Osteoblast (primary cell): ENCODE measurements at regions not wholly inside any gene's neighbourhood (a gene's known extent, or its start where the extent isn't known, plus 50 kb on each side); places are given as distances from the start of the nearest gene placed in this dataset.

Source experiments
- DNase-seq: peaks from one replicate; pipeline ENCODE4 v3.0.0; 2011; ENCODE audit warnings: low spot score, mixed read lengths; ENCODE audit not compliant: insufficient read length; ENCODE audit errors: missing footprints
- H2AFZ ChIP-seq: 2 replicates; pipeline ENCODE4 v1.6.0; 2011; ENCODE audit warnings: mild to moderate bottlenecking, low read length
- H3K27ac ChIP-seq: 2 replicates; pipeline ENCODE4 v1.5.1; 2011; ENCODE audit warnings: mild to moderate bottlenecking, low read depth, low read length, moderate library complexity
- H3K27me3 ChIP-seq: 2 replicates; pipeline ENCODE4 v1.6.0; 2012; ENCODE audit warnings: mild to moderate bottlenecking, control low read depth, inconsistent platforms, low read length, moderate library complexity; ENCODE audit not compliant: insufficient read depth
- H3K36me3 ChIP-seq: 2 replicates; pipeline ENCODE4 v1.5.1; 2011; ENCODE audit warnings: mild to moderate bottlenecking, low read length, control low read depth, moderate library complexity; ENCODE audit not compliant: insufficient read depth
- H3K4me1 ChIP-seq: 2 replicates; pipeline ENCODE4 v1.5.1; 2011; ENCODE audit warnings: mild to moderate bottlenecking, low read length, control low read depth, moderate library complexity; ENCODE audit not compliant: insufficient read depth
- H3K4me2 ChIP-seq: 2 replicates; pipeline ENCODE4 v1.6.0; 2011; ENCODE audit warnings: mild to moderate bottlenecking, low read length; ENCODE audit not compliant: insufficient read depth
- H3K4me3 ChIP-seq: fragments of 200-600 bp; sonication (generic); 3 replicates; pipeline ENCODE4 v1.5.1; 2012; ENCODE audit warnings: mild to moderate bottlenecking, low read length, inconsistent platforms; ENCODE audit not compliant: insufficient read depth
- H3K79me2 ChIP-seq: 2 replicates; pipeline ENCODE4 v1.6.0; 2012; ENCODE audit warnings: mild to moderate bottlenecking, low read length, control low read depth, inconsistent platforms; ENCODE audit not compliant: insufficient read depth
- H3K9me3 ChIP-seq: 2 replicates; pipeline ENCODE4 v1.5.1; 2011; ENCODE audit warnings: low read depth, low read length, control low read depth
- H4K20me1 ChIP-seq: 2 replicates; pipeline ENCODE4 v1.6.0; 2012; ENCODE audit warnings: mild to moderate bottlenecking, low read length, control low read depth; ENCODE audit not compliant: insufficient read depth
- TF ChIP-seq, protein P1 (sequence below): IDR thresholded peaks from 2 replicates; pipeline ENCODE4 v1.5.1; 2011; ENCODE audit warnings: mild to moderate bottlenecking, low read depth, low read length, moderate library complexity; ENCODE audit errors: extremely low read depth

DNA sequence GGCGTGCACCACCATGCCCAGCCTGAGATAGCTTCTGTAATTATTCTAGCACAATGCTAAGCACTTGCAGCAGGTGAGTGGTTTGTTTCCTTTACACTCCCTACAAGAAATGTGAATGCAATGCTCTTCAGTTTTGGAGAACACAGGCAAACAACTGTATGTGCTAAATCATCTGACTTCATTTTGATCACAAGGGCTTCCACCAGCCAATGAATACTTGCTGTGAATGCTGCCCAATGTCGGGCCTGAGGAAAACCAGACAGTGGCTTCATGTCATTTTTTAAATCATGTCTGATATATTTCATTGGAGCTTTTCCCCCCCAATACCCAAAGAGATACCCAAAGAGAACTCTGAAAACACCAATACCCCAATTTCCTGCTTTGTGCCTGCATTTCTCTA is 155.6 kb upstream of the XPO1 start:
- H3K27ac ChIP-seq, result no peak overlapping the region
- H2AFZ ChIP-seq, result peak overlapping the region; percentile 98
- no peaks in the 10 kb centered on the region for H3K9me3 ChIP-seq
- no peaks in the 10 kb centered on the region for H3K36me3 ChIP-seq
- no peaks in the 10 kb centered on the region for H3K79me2 ChIP-seq
- no peaks in the 10 kb centered on the region for H3K27me3 ChIP-seq
- no peaks in the 10 kb centered on the region for H4K20me1 ChIP-seq
- DNase-seq, result no peak
- H3K4me1 ChIP-seq, result peaks cover 12% of the 10 kb centered on the region
- H3K4me3 ChIP-seq, result peak overlapping the region; percentile 94
- TF ChIP-seq, protein P1, sequence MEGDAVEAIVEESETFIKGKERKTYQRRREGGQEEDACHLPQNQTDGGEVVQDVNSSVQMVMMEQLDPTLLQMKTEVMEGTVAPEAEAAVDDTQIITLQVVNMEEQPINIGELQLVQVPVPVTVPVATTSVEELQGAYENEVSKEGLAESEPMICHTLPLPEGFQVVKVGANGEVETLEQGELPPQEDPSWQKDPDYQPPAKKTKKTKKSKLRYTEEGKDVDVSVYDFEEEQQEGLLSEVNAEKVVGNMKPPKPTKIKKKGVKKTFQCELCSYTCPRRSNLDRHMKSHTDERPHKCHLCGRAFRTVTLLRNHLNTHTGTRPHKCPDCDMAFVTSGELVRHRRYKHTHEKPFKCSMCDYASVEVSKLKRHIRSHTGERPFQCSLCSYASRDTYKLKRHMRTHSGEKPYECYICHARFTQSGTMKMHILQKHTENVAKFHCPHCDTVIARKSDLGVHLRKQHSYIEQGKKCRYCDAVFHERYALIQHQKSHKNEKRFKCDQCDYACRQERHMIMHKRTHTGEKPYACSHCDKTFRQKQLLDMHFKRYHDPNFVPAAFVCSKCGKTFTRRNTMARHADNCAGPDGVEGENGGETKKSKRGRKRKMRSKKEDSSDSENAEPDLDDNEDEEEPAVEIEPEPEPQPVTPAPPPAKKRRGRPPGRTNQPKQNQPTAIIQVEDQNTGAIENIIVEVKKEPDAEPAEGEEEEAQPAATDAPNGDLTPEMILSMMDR, result no peak
- H3K4me2 ChIP-seq, result peak overlapping the region; percentile 87

DNA sequence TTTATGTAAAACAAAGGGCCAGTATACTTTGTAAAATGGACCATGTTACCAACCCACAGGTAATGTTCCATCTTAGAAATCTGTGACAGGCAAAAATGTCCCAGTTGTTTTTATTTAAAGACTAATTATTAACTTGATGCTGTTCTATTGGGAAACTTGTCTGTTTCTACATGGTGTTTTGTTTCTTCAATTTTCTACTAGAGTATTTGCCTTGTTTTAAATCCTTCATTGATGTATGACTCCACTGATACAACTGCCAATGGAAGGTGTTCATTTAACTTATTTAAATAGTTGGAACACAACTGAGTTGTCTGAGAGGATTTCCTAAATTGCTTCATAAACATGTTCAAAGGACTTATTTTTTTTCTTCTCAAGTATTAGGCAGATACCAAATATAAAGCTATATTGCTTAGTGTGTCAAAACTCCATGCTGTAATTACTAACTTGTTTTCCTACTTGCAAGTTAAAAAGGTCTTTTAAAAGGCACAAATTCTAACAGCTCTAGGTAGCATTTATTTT is 152.0 kb upstream of the XPO1 start:
- Histone ChIP-seq H3K9me3 (no peaks in the 10 kb centered on the region), H3K36me3 (no peaks in the 10 kb centered on the region), H2AFZ (peak overlapping the region; percentile 73), H3K79me2 (no peaks in the 10 kb centered on the region), H3K4me2 (no peak overlapping the region), H3K4me3 (no peak overlapping the region), H3K27ac (no peak overlapping the region), H4K20me1 (no peaks in the 10 kb centered on the region), H3K4me1 (peaks cover 10% of the 10 kb centered on the region), H3K27me3 (no peaks in the 10 kb centered on the region)
- DNase-seq, result no peak
- TF ChIP-seq, protein P1, result no peak

- Histone ChIP-seq H3K27ac (no peak overlapping the region), H3K4me2 (peak overlapping the region; percentile 65), H3K4me3 (peak overlapping the region; percentile 25), H3K79me2 (no peaks in the 10 kb centered on the region), H3K36me3 (no peaks in the 10 kb centered on the region), H3K9me3 (no peaks in the 10 kb centered on the region), H3K27me3 (no peaks in the 10 kb centered on the region), H2AFZ (peak overlapping the region; percentile 85), H4K20me1 (no peaks in the 10 kb centered on the region), H3K4me1 (peaks cover 6% of the 10 kb centered on the region)
- TF ChIP-seq, protein P1, result no peak
- peak; percentile 65 for DNase-seq
Measured at GRCh38 chr2:61689568-61689967, 151.4 kb upstream of the XPO1 start.

DNA sequence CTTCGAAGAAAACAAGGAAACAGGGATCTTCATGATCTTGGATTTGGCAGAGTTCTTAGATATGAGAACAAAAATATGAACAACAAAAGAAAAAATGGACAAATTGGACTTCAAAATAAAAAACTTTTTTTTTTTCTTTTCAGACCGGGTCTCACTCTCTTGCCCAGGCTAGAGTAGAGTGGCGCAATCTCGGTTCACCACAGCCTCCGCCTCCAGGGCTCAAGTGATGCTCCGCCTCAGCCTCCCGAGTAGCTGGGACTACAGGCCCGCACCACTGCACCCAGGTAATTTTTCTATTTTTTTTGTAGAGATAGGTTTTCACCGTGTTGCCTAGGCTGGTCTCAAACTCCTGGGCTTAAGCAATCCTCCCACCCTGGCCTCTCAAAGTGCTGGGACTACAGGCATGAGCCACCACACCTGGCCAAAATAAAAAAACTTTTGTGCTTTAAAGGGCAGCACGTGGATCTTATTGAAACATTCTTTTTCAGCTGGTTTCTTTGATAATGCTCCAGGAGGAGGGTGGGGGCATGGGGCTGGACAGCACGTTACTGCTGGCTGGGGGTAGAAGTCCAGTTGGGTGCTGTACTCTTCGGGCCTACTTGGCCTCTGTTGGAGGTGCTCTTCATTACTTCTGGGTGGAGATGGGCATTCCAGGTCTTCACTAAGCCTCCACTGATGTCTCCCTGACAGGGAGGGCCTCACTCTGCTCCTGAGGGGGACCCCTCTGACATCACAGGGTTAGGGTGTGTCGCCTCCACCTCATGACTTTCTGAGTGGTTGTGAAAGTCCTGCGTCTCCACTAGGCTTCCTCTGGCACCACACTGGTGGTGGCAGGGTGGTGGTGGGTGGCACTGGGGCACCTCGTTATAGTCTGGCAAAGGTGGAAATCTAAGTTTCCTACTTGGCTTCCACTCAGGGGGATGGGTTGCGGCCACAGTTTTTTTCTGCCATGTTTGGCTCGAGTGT is 150.5 kb upstream of the XPO1 start:
- Histone ChIP-seq H3K4me1 (no peaks in the 10 kb centered on the region), H3K4me3 (no peak overlapping the region), H2AFZ (peak overlapping the region; percentile 85), H3K36me3 (no peaks in the 10 kb centered on the region), H3K27ac (no peak overlapping the region), H3K9me3 (no peaks in the 10 kb centered on the region), H3K79me2 (no peaks in the 10 kb centered on the region), H3K27me3 (no peaks in the 10 kb centered on the region), H3K4me2 (peak overlapping the region; percentile 65), H4K20me1 (no peaks in the 10 kb centered on the region)
- DNase-seq, result no peak
- TF ChIP-seq, protein P1, result no peak
